Naive thymus-derived CD8-positive, alpha-beta T cell (primary cell): ENCODE measurements at regions not wholly inside any gene's neighbourhood (a gene's known extent, or its start where the extent isn't known, plus 50 kb on each side); places are given as distances from the start of the nearest gene placed in this dataset.

ENCODE experiments used
- ATAC-seq, 2 donors: fragments of 150-1000 bp; cut with Tn5 transposase in 1 of 2; sonication (Bioruptor Pico), chemical (Tn5 transposase) in 1 of 2; 1 replicate in 1 of 2; 2 replicates in 1 of 2; pipeline ENCODE4 v1.10.0; 2021; ENCODE audit warnings: mild to moderate bottlenecking in 2 of 2, moderate library complexity in 2 of 2
- POLR2A ChIA-PET: fragments of 350-600 bp; sonication (Branson Sonifier 250); formaldehyde crosslinking; loops from one replicate; lab custom pipeline; 2021; ENCODE audit warnings: antibody characterized with exemption; lab: Charles Lee
- DNase-seq, 10 donors: peaks; one replicate each; pipeline versions ENCODE4 v3.0.0 to v3.0.0-alpha.2; 2020 to 2022
- H3K27ac Mint-ChIP-seq, 10 donors: one replicate each; pipeline ENCODE4 v1.8.0; 2020 to 2022; ENCODE audit warnings: mild to moderate bottlenecking in 10 of 10, mixed read lengths in 10 of 10, moderate library complexity in 4 of 10, inconsistent platforms in 1 of 10
- H3K27me3 Mint-ChIP-seq, 5 donors: one replicate each; pipeline ENCODE4 v1.8.0; 2021 to 2022; ENCODE audit warnings: mixed read lengths in 5 of 5
- H3K36me3 Mint-ChIP-seq, 3 donors: one replicate each; pipeline ENCODE4 v1.8.0; 2020 to 2022; ENCODE audit warnings: mixed read lengths in 3 of 3, mild to moderate bottlenecking in 2 of 3, inconsistent platforms in 1 of 3
- H3K4me1 Mint-ChIP-seq, 4 donors: one replicate each; pipeline ENCODE4 v1.8.0; 2021 to 2022; ENCODE audit warnings: mixed read lengths in 4 of 4
- H3K4me3 Mint-ChIP-seq, 10 donors: one replicate each; pipeline ENCODE4 v1.8.0; 2020 to 2022; ENCODE audit warnings: mild to moderate bottlenecking in 10 of 10, mixed read lengths in 10 of 10, moderate library complexity in 6 of 10, inconsistent platforms in 1 of 10
- H3K9me3 Mint-ChIP-seq, 9 donors: one replicate each; pipeline ENCODE4 v1.8.0; 2020 to 2022; ENCODE audit warnings: mixed read lengths in 9 of 9, mild to moderate bottlenecking in 3 of 9, inconsistent platforms in 1 of 9, moderate library complexity in 1 of 9

DNA sequence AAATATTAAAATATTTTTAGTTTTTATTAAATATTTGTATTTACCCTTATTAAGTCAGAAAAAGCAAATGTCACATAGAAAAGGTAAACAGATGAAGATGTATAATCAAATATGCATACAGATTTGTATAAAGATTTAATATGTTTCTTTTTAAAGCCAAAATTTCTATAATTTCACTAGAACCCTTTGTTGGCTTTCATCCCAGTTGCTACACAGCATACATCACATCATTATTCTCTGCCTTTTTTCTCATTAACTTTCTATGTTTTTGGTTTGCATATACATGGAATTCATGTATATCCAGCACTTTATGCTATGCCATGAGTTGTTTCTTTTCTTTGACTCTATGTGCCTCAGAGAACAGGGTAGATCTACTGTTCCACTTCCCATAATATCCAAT lies 957.9 kb upstream of the ADGRL2 start:
- no peak for DNase-seq
- no peak for ATAC-seq
- Mint-ChIP-seq H3K4me3 (no peak overlapping the region), H3K36me3 (no peaks in the 10 kb centered on the region), H3K27me3 (no peaks in the 10 kb centered on the region), H3K4me1 (peaks cover 0 to 1% (median 0%) of the 10 kb centered on the region in 4 donors), H3K27ac (no peak overlapping the region), H3K9me3 (peaks cover 0 to 35% (median 18%) of the 10 kb centered on the region in 9 donors)
- POLR2A ChIA-PET: no interaction called here

DNA sequence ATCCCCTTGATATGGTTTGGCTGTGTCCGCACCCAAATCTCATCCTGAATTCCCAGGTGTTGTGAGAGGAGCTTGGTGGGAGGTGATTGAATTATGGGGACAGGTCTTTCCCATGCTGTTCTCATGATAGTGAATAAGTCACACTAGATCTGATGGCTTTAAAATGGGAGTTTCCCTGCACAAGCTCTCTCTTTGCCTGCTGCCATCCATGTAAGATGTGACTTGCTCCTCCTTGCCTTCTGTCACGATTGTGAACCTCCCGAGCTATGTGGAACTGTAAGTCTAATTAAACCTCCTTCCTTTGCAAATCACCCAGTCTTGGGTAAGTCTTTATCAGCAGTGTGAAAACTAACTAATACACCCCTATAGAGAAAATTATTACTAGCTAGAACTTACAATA lies 959.5 kb upstream of the ADGRL2 start:
- DNase-seq: no peak
- Mint-ChIP-seq H3K27ac (no peak overlapping the region), H3K4me1 (peaks cover 0 to 1% (median 0%) of the 10 kb centered on the region in 4 donors), H3K4me3 (no peak overlapping the region), H3K9me3 (peaks cover 0 to 35% (median 16%) of the 10 kb centered on the region in 9 donors), H3K36me3 (no peaks in the 10 kb centered on the region), H3K27me3 (no peaks in the 10 kb centered on the region)
- POLR2A ChIA-PET: no interaction called here
- ATAC-seq: no peak

DNA sequence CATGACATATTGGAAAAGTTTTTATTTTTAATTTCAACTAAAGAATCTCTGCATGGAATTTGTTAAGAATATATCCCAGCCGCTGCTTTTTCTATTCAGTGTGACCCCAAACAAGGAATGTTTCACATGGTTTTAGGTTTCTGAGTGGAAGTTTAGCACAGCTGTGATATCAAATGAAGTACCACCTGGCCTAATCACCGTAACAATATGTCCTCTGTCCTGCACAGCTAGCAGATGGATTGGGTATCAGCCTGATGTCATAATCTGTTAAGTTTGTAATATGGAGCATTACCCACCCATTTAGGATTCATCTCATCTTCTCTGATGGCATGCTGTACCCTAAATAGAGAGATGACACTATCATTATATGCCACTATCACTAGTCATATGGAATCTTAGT lies 963.7 kb upstream of the ADGRL2 start:
- Mint-ChIP-seq H3K27me3 (no peaks in the 10 kb centered on the region), H3K27ac (no peak overlapping the region), H3K4me1 (no peaks in the 10 kb centered on the region), H3K9me3 (peaks cover 0 to 21% (median 15%) of the 10 kb centered on the region in 9 donors), H3K36me3 (no peaks in the 10 kb centered on the region), H3K4me3 (no peak overlapping the region)
- DNase-seq (no peak), ATAC-seq (no peak)
- POLR2A ChIA-PET: no interaction called here

DNA sequence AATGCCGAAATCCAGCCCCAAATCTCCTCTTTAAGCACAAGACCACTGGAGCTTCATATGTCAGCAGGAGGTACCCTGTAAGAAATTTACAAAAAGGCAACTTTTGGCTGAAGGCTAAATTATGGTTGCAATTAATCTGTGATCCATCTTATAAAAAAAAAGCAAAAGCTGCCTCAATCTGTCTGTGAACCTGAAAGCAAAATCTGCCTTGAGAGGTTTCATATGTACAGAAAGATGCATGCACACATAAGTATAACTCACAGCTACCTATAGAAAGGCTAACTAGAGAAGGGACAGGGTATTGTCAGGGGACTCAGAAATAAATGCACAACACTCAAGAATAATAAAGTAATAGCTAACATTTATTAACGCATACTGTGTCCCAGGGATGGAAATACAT lies 964.2 kb upstream of the ADGRL2 start:
- DNase-seq: no peak
- H3K36me3 Mint-ChIP-seq: no peaks in the 10 kb centered on the region
- POLR2A ChIA-PET: no interaction called here
- no peak for ATAC-seq
- no peaks in the 10 kb centered on the region for H3K27me3 Mint-ChIP-seq
- peaks cover 0 to 16% (median 10%) of the 10 kb centered on the region in 9 donors for H3K9me3 Mint-ChIP-seq
- H3K4me1 Mint-ChIP-seq: no peaks in the 10 kb centered on the region
- H3K27ac Mint-ChIP-seq: no peak overlapping the region
- H3K4me3 Mint-ChIP-seq: no peak overlapping the region

DNA sequence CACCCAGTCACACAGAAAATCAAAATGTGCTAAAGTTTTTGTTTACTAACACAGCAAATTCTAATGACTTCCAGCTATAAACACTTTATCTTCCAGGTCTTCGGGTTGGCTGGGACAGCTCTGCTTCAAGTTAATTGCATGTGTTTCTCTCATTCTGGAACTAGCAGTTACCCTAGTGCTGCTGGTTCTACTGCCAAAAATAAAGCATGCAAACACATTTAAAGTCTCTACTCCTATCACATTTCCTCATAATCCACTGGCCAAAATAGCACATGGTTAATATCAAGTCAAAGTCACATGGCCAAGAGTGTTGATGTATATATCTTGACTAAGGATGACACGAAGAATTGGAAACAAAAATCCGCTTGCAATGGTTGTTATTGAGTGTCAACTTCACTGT lies 973.1 kb upstream of the ADGRL2 start:
- POLR2A ChIA-PET: no interaction called here
- Mint-ChIP-seq H3K36me3 (no peaks in the 10 kb centered on the region), H3K4me3 (no peak overlapping the region), H3K4me1 (no peaks in the 10 kb centered on the region), H3K27me3 (no peaks in the 10 kb centered on the region), H3K27ac (no peak overlapping the region), H3K9me3 (peaks cover 0 to 14% (median 5%) of the 10 kb centered on the region in 9 donors)
- DNase-seq: no peak
- ATAC-seq: no peak

DNA sequence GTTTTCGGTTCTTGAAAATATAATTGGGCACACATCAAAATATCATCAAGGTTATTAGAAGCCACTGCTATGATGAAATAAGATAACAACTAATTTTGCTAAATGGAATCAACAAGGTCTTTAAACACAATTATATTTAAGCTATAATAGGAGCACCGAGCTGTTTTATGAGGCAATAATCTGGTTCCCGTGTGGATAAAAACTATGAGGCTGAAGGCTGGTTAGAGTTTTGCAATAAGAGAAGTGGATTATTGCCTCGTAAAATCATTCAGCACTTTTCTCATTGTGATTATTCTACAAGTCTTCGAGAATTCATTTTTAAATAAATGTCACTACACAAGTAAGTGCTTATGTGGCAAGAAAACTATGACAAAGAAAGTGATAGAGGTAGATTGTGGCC lies 975.7 kb upstream of the ADGRL2 start:
- Mint-ChIP-seq H3K27me3 (no peaks in the 10 kb centered on the region), H3K27ac (no peak overlapping the region), H3K4me1 (no peaks in the 10 kb centered on the region), H3K36me3 (no peaks in the 10 kb centered on the region), H3K9me3 (peaks cover 0 to 14% (median 5%) of the 10 kb centered on the region in 9 donors), H3K4me3 (no peak overlapping the region)
- POLR2A ChIA-PET: no interaction called here
- ATAC-seq: no peak
- DNase-seq: no peak

DNA sequence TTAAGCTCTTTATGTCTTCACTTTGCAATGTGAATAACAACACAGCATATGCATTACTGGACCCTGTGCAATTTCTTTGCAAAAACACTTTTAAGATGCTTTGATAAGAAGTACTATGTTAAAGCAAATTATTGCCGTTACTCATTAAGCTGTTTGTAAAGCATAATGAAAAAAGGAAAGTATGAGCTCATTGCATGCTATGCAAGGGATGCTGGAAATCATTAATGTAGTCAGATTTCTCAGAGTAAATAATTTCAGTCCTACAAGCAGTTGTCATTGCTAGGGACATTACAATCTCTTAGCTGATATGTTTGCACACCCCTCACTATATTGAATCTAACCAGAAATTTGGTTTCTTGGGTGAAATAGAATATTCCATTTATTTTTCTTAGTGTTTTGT lies 982.5 kb upstream of the ADGRL2 start:
- ATAC-seq: no peak
- POLR2A ChIA-PET: no interaction called here
- H3K36me3 Mint-ChIP-seq: no peaks in the 10 kb centered on the region

DNA sequence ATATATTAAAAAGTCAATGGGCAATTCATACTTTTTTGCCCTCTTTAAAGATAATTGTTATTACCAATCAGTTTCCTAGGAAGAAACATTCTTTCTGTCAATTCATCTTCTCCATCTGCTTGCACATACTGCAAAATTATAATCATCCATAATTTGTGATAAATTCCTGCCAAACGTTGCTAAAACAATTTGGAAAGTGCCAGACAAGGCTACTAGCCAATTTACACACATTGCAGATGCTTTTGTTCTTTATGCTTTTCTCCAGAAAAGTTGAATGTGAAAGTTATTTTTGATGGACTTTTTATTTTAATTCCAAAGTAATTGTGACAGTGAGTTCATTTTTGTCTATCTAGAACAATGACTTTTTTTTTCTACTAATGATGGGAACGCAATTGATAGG lies 992.8 kb upstream of the ADGRL2 start:
- Mint-ChIP-seq H3K27ac (no peak overlapping the region), H3K27me3 (no peaks in the 10 kb centered on the region), H3K9me3 (peaks cover 0 to 34% (median 5%) of the 10 kb centered on the region in 9 donors), H3K4me1 (no peaks in the 10 kb centered on the region), H3K4me3 (no peak overlapping the region), H3K36me3 (no peaks in the 10 kb centered on the region)
- DNase-seq (no peak), ATAC-seq (no peak)
- POLR2A ChIA-PET: no interaction called here

More for the DNA sequence above, 982.5 kb upstream of the ADGRL2 start:
- Mint-ChIP-seq H3K4me3 (no peak overlapping the region), H3K27ac (no peak overlapping the region), H3K27me3 (no peaks in the 10 kb centered on the region), H3K4me1 (no peaks in the 10 kb centered on the region), H3K9me3 (peaks cover 0 to 13% (median 1%) of the 10 kb centered on the region in 9 donors)
- no peak for DNase-seq

DNA sequence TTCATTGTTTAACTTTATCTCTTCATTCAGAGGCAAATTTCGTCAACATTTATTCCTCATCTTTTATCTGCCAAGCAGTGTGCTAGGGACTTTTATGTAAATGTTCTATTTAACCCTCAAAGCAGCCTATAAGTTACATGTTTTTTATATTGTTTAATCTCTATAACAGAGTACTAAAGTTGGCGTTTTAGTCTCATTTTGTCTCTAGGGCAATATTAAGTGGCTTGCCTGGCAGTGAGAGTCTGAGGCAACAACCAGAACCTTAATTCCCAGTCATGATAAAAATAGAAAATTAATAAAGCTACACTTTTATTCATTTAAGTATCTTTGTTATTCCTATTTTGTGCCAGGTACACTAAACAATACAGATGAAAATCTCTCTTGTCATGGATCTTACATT lies 994.3 kb upstream of the ADGRL2 start:
- Mint-ChIP-seq H3K4me3 (no peak overlapping the region), H3K27me3 (no peaks in the 10 kb centered on the region), H3K9me3 (peaks cover 0 to 34% (median 3%) of the 10 kb centered on the region in 9 donors), H3K4me1 (no peaks in the 10 kb centered on the region), H3K36me3 (no peaks in the 10 kb centered on the region), H3K27ac (no peak overlapping the region)
- POLR2A ChIA-PET: interaction anchor here (0.6 kb wide), 1 partner anchor 85 kb away, joined by 4 read pairs; no protein-coding TSS in a partner anchor
- no peak for DNase-seq
- no peak for ATAC-seq

DNA sequence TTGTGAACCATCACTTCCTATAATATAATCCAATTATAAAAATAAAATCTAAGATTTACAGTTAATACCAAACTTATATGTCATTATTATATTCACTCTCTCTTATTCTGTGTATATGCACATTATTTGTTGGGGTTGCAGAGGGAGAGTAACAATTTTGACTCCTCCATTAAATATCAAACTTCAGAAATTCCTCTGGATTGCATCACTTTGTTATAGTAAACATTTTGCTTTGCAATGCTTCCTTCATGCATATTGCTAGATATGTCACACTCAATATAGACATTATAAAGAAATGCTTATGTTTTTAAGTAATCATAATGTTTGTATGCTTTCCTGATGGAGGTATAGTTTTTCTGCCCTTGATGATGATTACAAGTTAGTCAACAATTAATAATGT lies 999.0 kb upstream of the ADGRL2 start:
- Mint-ChIP-seq H3K4me1 (no peaks in the 10 kb centered on the region), H3K9me3 (peaks cover 0 to 12% (median 3%) of the 10 kb centered on the region in 9 donors), H3K4me3 (no peak overlapping the region), H3K27ac (no peak overlapping the region), H3K36me3 (no peaks in the 10 kb centered on the region), H3K27me3 (no peaks in the 10 kb centered on the region)
- ATAC-seq (no peak), DNase-seq (no peak)
- POLR2A ChIA-PET: no interaction called here

DNA sequence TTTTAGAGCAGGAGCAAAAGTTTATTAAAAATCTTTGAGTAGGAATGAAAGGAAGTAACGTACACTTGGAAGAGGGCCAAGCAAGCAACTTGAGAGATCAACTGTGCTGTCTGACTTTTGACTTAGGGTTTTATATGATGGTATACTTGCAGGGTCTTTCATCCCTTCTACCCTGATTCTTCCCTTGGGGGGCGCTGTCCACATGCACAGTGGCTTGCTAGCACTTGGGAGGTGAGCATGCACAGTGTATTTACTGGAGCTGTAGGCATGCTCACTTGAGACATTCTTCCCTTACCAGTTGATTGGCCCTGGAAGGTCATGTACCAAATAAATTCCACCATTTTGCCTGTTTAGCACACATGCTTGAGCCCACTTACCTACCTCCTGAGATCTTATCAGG lies 1001.3 kb upstream of the ADGRL2 start:
- no peak overlapping the region for H3K27ac Mint-ChIP-seq
- no peak overlapping the region for H3K4me3 Mint-ChIP-seq
- H3K9me3 Mint-ChIP-seq: peaks cover under 1 to 10% (median 5%) of the 10 kb centered on the region in 9 donors
- H3K36me3 Mint-ChIP-seq: no peaks in the 10 kb centered on the region
- no peak for DNase-seq
- no peaks in the 10 kb centered on the region for H3K27me3 Mint-ChIP-seq
- H3K4me1 Mint-ChIP-seq: no peaks in the 10 kb centered on the region
- ATAC-seq: no peak
- POLR2A ChIA-PET: no interaction called here

DNA sequence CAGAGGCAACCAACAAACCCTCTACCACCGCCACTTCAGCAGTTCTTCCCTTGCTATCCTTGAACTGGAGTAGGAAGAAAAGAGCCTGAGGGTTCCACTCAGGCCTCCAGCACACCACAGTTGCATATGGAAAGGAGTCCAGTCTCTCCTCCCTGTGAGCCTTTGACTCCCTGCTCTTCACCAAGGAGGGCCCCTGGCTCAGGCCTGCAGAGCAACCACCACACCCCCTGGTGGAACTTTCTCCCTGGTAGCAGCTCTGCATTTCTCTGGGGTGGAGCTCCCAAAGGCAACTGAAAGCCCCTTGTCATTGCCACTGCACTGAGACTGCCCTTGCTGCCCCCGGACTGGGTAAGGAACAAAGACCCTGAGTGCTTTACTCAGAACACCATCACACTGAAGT lies 1021.5 kb upstream of the ADGRL2 start:
- Mint-ChIP-seq H3K27ac (no peak overlapping the region), H3K36me3 (no peaks in the 10 kb centered on the region), H3K4me1 (no peaks in the 10 kb centered on the region), H3K9me3 (peaks cover 0 to 19% (median 7%) of the 10 kb centered on the region in 9 donors), H3K4me3 (no peak overlapping the region), H3K27me3 (no peaks in the 10 kb centered on the region)
- ATAC-seq: no peak
- no peak for DNase-seq
- POLR2A ChIA-PET: no interaction called here

DNA sequence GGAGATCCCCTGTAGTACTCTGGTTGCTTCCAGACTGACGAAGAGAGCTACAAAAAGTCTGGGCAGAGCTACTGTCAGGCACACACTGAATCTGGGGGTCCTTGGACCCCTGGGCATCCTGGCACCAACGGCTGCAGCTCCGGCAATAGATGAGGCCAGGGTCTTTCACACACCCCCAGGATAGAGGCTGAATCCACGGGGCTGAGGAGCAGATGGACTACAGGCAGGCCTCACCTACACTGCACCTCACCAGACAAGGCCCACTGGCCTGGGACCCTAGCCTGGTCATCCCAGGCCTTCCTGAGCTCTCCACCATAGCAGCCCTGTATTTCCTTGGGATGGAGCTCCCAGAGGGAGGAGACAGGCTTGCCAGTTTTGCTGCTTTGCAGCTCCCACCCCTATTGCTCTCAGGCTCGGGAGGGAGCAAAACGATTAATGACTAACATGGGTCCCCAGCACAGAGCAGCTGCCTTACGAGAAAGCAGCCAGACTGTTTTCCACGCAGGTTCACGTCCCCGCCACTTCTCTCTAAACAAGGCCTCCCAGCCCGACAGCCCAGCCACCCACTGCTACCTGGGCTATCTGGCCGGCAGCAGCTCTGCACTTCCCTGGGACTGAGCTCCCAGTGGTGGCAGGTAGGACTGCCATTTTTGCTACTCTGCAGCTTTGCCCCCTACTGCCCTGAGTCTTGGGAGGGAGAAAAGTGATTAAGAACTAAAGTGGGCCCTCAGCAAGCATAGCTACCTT lies 1022.5 kb upstream of the ADGRL2 start:
- DNase-seq (no peak), ATAC-seq (no peak)
- H3K36me3 Mint-ChIP-seq: no peaks in the 10 kb centered on the region
- peaks cover 0 to 19% (median 6%) of the 10 kb centered on the region in 9 donors for H3K9me3 Mint-ChIP-seq
- no peaks in the 10 kb centered on the region for H3K27me3 Mint-ChIP-seq
- POLR2A ChIA-PET: no interaction called here
- no peak overlapping the region for H3K4me3 Mint-ChIP-seq
- no peaks in the 10 kb centered on the region for H3K4me1 Mint-ChIP-seq
- no peak overlapping the region for H3K27ac Mint-ChIP-seq

DNA sequence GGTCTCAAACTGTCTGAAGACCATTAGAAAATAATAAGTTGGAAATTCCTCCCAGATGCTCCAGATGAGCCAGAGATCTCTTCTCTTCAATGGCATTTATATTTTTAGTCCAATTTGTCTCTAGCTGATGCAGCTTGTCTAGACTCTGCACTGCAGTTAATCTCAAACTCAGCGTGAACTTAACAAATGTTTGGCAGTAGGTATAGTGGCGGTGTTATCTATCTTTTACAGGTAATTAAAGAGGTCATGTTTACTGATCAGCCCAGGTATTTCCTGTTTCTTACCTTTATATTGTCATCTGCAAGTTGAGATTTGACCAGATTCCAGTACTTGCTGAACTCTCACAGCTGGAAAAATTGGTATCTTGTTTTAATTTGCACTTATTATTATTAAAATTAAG lies 1024.5 kb upstream of the ADGRL2 start:
- H3K36me3 Mint-ChIP-seq: no peaks in the 10 kb centered on the region
- no peak overlapping the region for H3K4me3 Mint-ChIP-seq
- ATAC-seq (no peak), DNase-seq (no peak)
- H3K27me3 Mint-ChIP-seq: no peaks in the 10 kb centered on the region
- no peaks in the 10 kb centered on the region for H3K4me1 Mint-ChIP-seq
- POLR2A ChIA-PET: no interaction called here
- no peak overlapping the region for H3K27ac Mint-ChIP-seq
- H3K9me3 Mint-ChIP-seq: peaks cover 0 to 11% (median 3%) of the 10 kb centered on the region in 9 donors
